HG03460 (cell line): ENCODE measurements at regions not wholly inside any gene's neighbourhood (a gene's known extent, or its start where the extent isn't known, plus 50 kb on each side); places are given as distances from the start of the nearest gene placed in this dataset.
"Not testable (repeated sequence)": the region's sequence is repeated elsewhere in the genome, so short reads cannot be mapped to it uniquely, and the experiment has no call there.

Experiments used
- ATAC-seq: cut with Tn5 transposase; IDR thresholded peaks from one replicate; pipeline ENCODE4 v1.9.1; 2021; ENCODE audit not compliant: unreplicated experiment

GRCh38 chr4:170347191-170347590, 257.4 kb upstream of the AADAT start:
- ATAC-seq: not testable (repeated sequence)

DNA sequence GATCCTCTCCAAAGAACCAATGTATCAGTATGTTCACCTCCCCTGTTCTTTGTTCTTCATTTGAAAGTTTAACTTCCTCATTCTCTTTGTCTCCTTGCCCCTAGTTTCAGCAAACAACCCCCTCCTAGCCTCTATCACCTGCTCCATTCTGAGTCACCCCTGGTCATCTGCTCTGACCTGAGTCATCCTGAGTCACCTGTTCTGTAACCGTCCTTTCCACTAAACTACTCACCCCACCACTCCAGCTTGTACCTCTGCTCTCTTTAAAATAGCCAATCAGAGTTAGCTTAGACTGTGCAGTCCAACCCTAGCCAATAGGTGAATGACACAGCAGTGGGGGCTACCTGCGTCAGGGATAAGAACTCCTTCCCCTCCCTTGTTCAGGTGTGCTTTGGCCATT, 249.8 kb upstream of the AADAT start:
- no peak for ATAC-seq

- ATAC-seq: peak; percentile 92
These were observed 246.6 kb upstream of the AADAT start for GRCh38 chr4:170336238-170336775.

DNA sequence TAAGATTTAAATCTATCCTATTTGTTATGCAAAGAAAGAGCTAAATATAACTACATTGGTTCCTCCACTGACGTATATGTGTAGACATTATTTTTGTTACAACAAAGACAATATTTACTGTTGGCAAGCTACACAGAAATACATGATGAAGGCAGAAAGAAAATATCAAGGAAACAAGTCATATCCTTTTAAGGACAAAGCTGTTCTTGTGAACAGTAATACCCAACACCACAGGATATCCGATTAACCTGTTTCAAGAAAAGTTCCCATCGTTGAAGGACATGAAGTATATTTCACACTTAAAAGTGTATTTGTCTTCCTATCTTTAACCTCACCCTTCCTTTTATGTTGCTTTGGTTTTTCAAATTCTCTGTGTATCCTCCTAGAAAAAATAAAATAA, 235.8 kb upstream of the AADAT start:
- no peak for ATAC-seq

GRCh38 chr4:170323623-170324022, 233.9 kb upstream of the AADAT start:
- ATAC-seq: no peak

- no peak for ATAC-seq
These were observed 217.4 kb upstream of the AADAT start for GRCh38 chr4:170307182-170307581.

GRCh38 chr4:170306208-170306607, 216.5 kb upstream of the AADAT start:
- ATAC-seq: no peak

DNA sequence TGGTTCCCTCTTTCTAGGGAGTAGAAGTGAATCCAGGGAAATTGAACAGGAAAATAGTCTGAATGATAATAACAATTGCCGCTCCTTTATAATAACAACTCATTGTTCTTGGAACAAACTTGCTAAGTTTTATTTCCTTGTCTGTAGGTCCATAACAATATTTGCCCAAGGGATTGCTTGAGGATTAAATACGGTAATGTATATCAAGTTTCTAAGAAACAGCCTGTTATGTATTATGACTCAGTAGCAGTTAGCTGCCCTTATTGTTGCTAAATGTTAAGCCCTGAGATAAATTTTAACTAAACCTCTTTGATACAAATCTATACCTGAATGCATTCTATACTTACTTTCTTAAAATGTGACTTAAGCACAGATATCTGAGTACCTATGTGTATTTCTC, 215.9 kb upstream of the AADAT start:
- ATAC-seq: no peak

- ATAC-seq: no peak
These were observed 191.3 kb upstream of the AADAT start for GRCh38 chr4:170281027-170281426.

GRCh38 chr4:170278460-170278859, 188.7 kb upstream of the AADAT start:
- no peak for ATAC-seq

DNA sequence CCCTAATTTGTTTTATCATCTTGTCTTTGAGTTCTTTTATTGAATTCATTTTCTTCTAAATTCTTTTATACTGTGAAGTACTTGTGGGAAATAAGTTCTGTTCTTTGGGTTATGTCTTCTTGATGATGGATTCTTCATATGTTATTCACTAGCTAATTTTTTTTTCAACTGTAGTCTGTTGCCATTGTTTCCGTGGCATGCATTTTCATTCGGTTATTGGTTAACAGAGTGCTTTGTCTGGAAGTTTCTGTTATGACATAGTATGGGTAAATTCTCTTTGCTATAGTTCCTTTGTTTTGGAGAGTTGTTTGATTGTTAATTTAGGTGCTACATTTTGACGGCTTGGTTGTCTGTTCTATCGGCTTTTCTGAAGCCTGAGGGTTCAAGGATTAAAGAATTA, 184.9 kb upstream of the AADAT start:
- no peak for ATAC-seq

GRCh38 chr4:170272959-170273358, 183.2 kb upstream of the AADAT start:
- ATAC-seq: no peak

GRCh38 chr4:170271723-170272122, 182.0 kb upstream of the AADAT start:
- no peak for ATAC-seq

- ATAC-seq: peak; percentile 49
These were observed 180.9 kb upstream of the AADAT start for GRCh38 chr4:170270628-170271027.

GRCh38 chr4:170269950-170270349, 180.2 kb upstream of the AADAT start:
- no peak for ATAC-seq

DNA sequence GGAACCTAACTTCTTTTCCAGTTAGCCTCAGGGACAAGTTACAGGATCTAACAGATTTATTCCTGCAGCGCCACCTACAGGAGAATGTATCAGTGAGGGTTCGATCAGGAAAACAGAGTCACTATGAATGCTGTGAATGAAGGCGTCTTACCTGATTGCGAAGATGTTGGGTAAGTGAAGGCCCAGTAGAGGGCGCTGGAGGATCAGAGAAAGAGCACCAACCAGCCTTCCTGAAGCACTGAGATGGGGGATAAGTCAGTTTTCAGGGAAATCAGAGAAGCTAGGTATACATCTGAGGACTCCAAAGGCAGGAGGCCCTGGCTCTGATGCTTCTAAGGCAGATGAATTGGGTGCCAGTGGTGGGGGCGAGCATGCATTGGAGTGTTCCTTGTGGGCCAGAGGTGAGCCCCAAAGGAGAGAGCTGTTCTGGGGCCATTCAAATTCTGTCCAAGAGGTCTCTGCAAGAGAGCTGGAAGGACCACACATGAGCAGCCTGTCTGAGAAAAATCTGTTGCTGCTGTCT, 169.9 kb upstream of the AADAT start:
- ATAC-seq: peak; percentile 99

DNA sequence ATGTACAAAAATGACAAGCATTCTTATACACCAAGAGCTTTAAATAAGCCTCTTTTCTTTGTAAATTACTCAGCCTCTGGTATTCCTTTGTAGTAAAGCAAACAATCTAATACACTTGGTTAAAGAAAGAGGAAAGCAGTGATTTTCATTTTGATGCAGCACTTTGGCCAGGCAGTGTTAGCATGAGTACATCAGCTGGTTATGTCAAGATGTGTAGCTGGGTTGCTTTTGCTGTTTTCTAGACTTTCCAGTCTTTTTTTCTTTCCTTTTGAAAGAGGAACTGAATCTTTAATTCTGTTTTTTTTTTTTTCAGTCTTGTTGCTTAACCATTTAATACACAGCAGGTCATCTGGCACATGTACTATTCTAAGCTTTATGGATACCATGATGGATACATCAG, 167.1 kb upstream of the AADAT start:
- ATAC-seq: no peak

- ATAC-seq: no peak
These were observed 158.8 kb upstream of the AADAT start for GRCh38 chr4:170248576-170248975.

DNA sequence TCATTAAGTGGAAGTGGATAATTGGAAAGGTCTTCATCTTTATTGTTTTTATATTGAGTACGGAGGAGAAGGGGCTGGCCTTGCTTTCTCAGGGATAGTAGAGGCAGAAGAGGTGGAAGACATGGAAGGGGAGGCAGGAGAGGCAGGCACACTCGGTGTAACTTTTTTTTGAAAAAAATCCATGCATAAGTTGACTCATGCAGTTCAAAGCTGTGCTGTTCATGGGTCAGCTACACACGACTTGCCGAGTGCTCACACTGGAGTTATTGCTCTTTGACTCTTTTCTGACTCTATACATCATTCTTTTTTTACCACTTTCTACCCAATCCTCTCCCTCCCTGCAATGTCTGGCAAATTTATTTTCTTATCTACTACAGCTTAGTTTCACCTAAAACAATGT, 158.3 kb upstream of the AADAT start:
- no peak for ATAC-seq

GRCh38 chr4:170247596-170247995, 157.8 kb upstream of the AADAT start:
- ATAC-seq: no peak

- no peak for ATAC-seq
These were observed 154.0 kb upstream of the AADAT start for GRCh38 chr4:170243662-170244288.

DNA sequence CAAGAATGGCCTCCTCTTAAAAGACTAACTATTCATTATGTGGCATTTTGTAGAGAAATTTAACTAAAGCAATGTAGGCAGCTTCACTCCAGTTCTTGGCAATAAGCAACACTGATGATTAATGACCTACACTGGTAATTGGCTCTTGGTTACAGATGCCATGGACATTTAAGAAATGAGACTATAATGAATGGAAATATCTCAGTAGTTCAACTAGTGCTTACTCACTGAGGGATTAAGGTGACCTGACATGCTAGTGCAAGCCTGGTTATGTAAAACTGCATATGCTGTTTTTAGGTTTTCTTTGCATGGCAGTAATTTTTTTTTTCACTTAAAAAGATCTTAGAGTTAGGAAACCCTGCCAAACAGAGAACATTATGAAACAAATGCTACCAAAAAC, 152.7 kb upstream of the AADAT start:
- ATAC-seq: no peak

- no peak for ATAC-seq
These were observed 145.0 kb upstream of the AADAT start for GRCh38 chr4:170234800-170235199.
